ENCODE measurements at regions not wholly inside any gene's neighbourhood (a gene's known extent, or its start where the extent isn't known, plus 50 kb on each side); places are given as distances from the start of the nearest gene placed in this dataset.

- H3K4me2 ChIP-seq (ENCODE audit: low read length), result no peak overlapping the region
- no peak for TF ChIP-seq CTCF (IDR thresholded peaks at IDR 0.05)
Measured at GRCh38 chr6:121880831-121881230, 445.4 kb downstream of the GJA1 start.

GRCh38 chr6:121881974-121882667 lies 446.7 kb downstream of the GJA1 start:
- TF ChIP-seq CTCF (IDR thresholded peaks at IDR 0.05), result no peak
- H3K27ac ChIP-seq, result no peak overlapping the region
- no peaks in the 10 kb centered on the region for H3K4me1 ChIP-seq
- no peak overlapping the region for H3K4me2 ChIP-seq (ENCODE audit: low read length)
- H3K36me3 ChIP-seq (ENCODE audit: control insufficient read depth, insufficient read depth, low read length), result no peaks in the 10 kb centered on the region
- H3K79me2 ChIP-seq, result no peaks in the 10 kb centered on the region
- no peaks in the 10 kb centered on the region for H3K9me3 ChIP-seq (ENCODE audit: control insufficient read depth, low read length)
- H3K9ac ChIP-seq, result no peak overlapping the region
- H2AFZ ChIP-seq, result no peak overlapping the region
- no peak overlapping the region for H3K4me3 ChIP-seq (ENCODE audit: low read depth, low read length)
- no peaks in the 10 kb centered on the region for H3K27me3 ChIP-seq (ENCODE audit: control insufficient read depth, insufficient read depth, low read length)

More at GRCh38 chr6:121880831-121881230, 445.4 kb downstream of the GJA1 start:
- Histone ChIP-seq H3K9me3 (ENCODE audit: control insufficient read depth, low read length) (no peaks in the 10 kb centered on the region), H3K4me1 (no peaks in the 10 kb centered on the region), H3K36me3 (ENCODE audit: control insufficient read depth, insufficient read depth, low read length) (no peaks in the 10 kb centered on the region), H3K79me2 (no peaks in the 10 kb centered on the region), H3K4me3 (ENCODE audit: low read depth, low read length) (no peak overlapping the region), H3K27me3 (ENCODE audit: control insufficient read depth, insufficient read depth, low read length) (no peaks in the 10 kb centered on the region), H3K9ac (no peak overlapping the region), H3K27ac (no peak overlapping the region), H2AFZ (no peak overlapping the region)

GRCh38 chr6:121884091-121884490 lies 448.6 kb downstream of the GJA1 start:
- no peak overlapping the region for H3K4me2 ChIP-seq (ENCODE audit: low read length)
- no peaks in the 10 kb centered on the region for H3K4me1 ChIP-seq
- no peaks in the 10 kb centered on the region for H3K79me2 ChIP-seq
- TF ChIP-seq CTCF (IDR thresholded peaks at IDR 0.05), result no peak
- no peaks in the 10 kb centered on the region for H3K27me3 ChIP-seq (ENCODE audit: control insufficient read depth, insufficient read depth, low read length)
- H3K36me3 ChIP-seq (ENCODE audit: control insufficient read depth, insufficient read depth, low read length), result no peaks in the 10 kb centered on the region
- H3K9ac ChIP-seq, result no peak overlapping the region
- no peak overlapping the region for H2AFZ ChIP-seq
- H3K9me3 ChIP-seq (ENCODE audit: control insufficient read depth, low read length), result no peaks in the 10 kb centered on the region
- no peak overlapping the region for H3K4me3 ChIP-seq (ENCODE audit: low read depth, low read length)
- H3K27ac ChIP-seq, result no peak overlapping the region

- H3K4me3 ChIP-seq (ENCODE audit: low read depth, low read length), result no peak overlapping the region
- no peaks in the 10 kb centered on the region for H3K36me3 ChIP-seq (ENCODE audit: control insufficient read depth, insufficient read depth, low read length)
- no peaks in the 10 kb centered on the region for H3K27me3 ChIP-seq (ENCODE audit: control insufficient read depth, insufficient read depth, low read length)
- H2AFZ ChIP-seq, result no peak overlapping the region
- no peaks in the 10 kb centered on the region for H3K79me2 ChIP-seq
- H3K27ac ChIP-seq, result no peak overlapping the region
- TF ChIP-seq CTCF (IDR thresholded peaks at IDR 0.05), result no peak
- no peak overlapping the region for H3K4me2 ChIP-seq (ENCODE audit: low read length)
- H3K4me1 ChIP-seq, result no peaks in the 10 kb centered on the region
- no peaks in the 10 kb centered on the region for H3K9me3 ChIP-seq (ENCODE audit: control insufficient read depth, low read length)
- H3K9ac ChIP-seq, result no peak overlapping the region
Measured at GRCh38 chr6:121884620-121885019, 449.2 kb downstream of the GJA1 start.

All from parathyroid adenoma (tissue), 2 donors.